CD14-positive monocyte (primary cell): ENCODE measurements at regions not wholly inside any gene's neighbourhood (a gene's known extent, or its start where the extent isn't known, plus 50 kb on each side); places are given as distances from the start of the nearest gene placed in this dataset.
A peak's percentile ranks its signal among the peaks of the same experiment; 100 is the strongest.

ENCODE experiments used
- DNase-seq, 3 donors: peaks; one replicate each; pipeline ENCODE4 v3.0.0-alpha.2; 2011 to 2022
- H2AFZ ChIP-seq: 2 replicates; pipeline ENCODE4 v1.6.0; 2012; ENCODE audit warnings: mild to moderate bottlenecking, low read depth, low read length, inconsistent platforms; ENCODE audit not compliant: insufficient read depth, poor library complexity, severe bottlenecking
- H3K27ac ChIP-seq, 2 donors: 1 replicate in 1 of 2; 2 replicates in 1 of 2; pipeline ENCODE4 v1.5.1; 2012 to 2013; ENCODE audit warnings: low read length in 2 of 2, control low read depth in 1 of 2, inconsistent platforms in 1 of 2, low read depth in 1 of 2, mild to moderate bottlenecking in 1 of 2
- H3K27me3 ChIP-seq, 2 donors: one replicate each; pipeline versions ENCODE4 v1.6.0 to v1.6.1; 2011 to 2013; ENCODE audit warnings: low read length in 2 of 2; ENCODE audit not compliant: control insufficient read depth in 2 of 2, insufficient read depth in 2 of 2
- H3K36me3 ChIP-seq, 2 donors: replicated peaks in 1 of 2; 1 replicate in 1 of 2; 2 replicates in 1 of 2; pipeline versions ENCODE4 v1.5.1 to v1.6.1; 2012 to 2013; ENCODE audit warnings: low read length in 2 of 2, control low read depth in 1 of 2, inconsistent platforms in 1 of 2, mild to moderate bottlenecking in 1 of 2; ENCODE audit not compliant: insufficient read depth in 2 of 2, control insufficient read depth in 1 of 2
- H3K4me1 ChIP-seq, 2 donors: 1 replicate in 1 of 2; 2 replicates in 1 of 2; pipeline versions ENCODE4 v1.5.1 to v1.6.1; 2012 to 2013; ENCODE audit warnings: low read length in 2 of 2, control low read depth in 1 of 2, inconsistent platforms in 1 of 2, mild to moderate bottlenecking in 1 of 2, moderate library complexity in 1 of 2; ENCODE audit not compliant: insufficient read depth in 2 of 2, control insufficient read depth in 1 of 2
- H3K4me2 ChIP-seq: replicated peaks from 2 replicates; pipeline ENCODE3; 2012; ENCODE audit warnings: low read length, moderate library complexity, mild to moderate bottlenecking; ENCODE audit not compliant: poor library complexity, severe bottlenecking; ENCODE audit errors: extremely low read depth
- H3K4me3 ChIP-seq, 3 experiments: fragments of 200-600 bp in 1 of 3; sonication (generic) in 1 of 3; replicated peaks in 1 of 3; 1 replicate in 2 of 3; 2 replicates in 1 of 3; pipeline ENCODE4 v1.5.1; 2011 to 2013; ENCODE audit warnings: low read length in 3 of 3, mild to moderate bottlenecking in 3 of 3, control low read depth in 2 of 3, low read depth in 2 of 3, inconsistent platforms in 1 of 3, moderate library complexity in 1 of 3
- H3K79me2 ChIP-seq: 2 replicates; pipeline ENCODE4 v1.6.0; 2012; ENCODE audit warnings: mild to moderate bottlenecking, control low read depth, inconsistent platforms, low read length, moderate library complexity; ENCODE audit not compliant: insufficient read depth
- H3K9ac ChIP-seq: 2 replicates; pipeline ENCODE4 v1.6.0; 2017; ENCODE audit warnings: low read length, mild to moderate bottlenecking; ENCODE audit not compliant: insufficient read depth, poor library complexity, severe bottlenecking
- H3K9me3 ChIP-seq, 2 donors: replicated peaks in 1 of 2; 1 replicate in 1 of 2; 2 replicates in 1 of 2; pipeline versions ENCODE4 v1.5.1 to v1.6.1; 2012 to 2013; ENCODE audit warnings: low read length in 2 of 2, control low read depth in 1 of 2; ENCODE audit not compliant: control insufficient read depth in 1 of 2, insufficient read depth in 1 of 2
- H4K20me1 ChIP-seq: 2 replicates; pipeline ENCODE4 v1.6.0; 2012; ENCODE audit warnings: mild to moderate bottlenecking, low read length, control low read depth, moderate library complexity; ENCODE audit not compliant: insufficient read depth
- H3K27ac Mint-ChIP-seq, 7 donors: one replicate each; pipeline ENCODE4 v1.8.0; 2020; ENCODE audit warnings: mild to moderate bottlenecking in 7 of 7, mixed read lengths in 7 of 7, moderate library complexity in 6 of 7, inconsistent platforms in 2 of 7
- H3K27me3 Mint-ChIP-seq, 3 donors: one replicate each; pipeline ENCODE4 v1.8.0; 2021 to 2022; ENCODE audit warnings: low read depth in 3 of 3, mild to moderate bottlenecking in 3 of 3, mixed read lengths in 3 of 3, moderate library complexity in 3 of 3, inconsistent platforms in 1 of 3
- H3K36me3 Mint-ChIP-seq, 2 donors: one replicate each; pipeline ENCODE4 v1.8.0; 2020; ENCODE audit warnings: mixed read lengths in 2 of 2, inconsistent platforms in 1 of 2, mild to moderate bottlenecking in 1 of 2
- H3K4me1 Mint-ChIP-seq: one replicate; pipeline ENCODE4 v1.8.0; 2020; ENCODE audit warnings: mild to moderate bottlenecking, mixed read lengths
- H3K4me3 Mint-ChIP-seq, 2 donors: one replicate each; pipeline ENCODE4 v1.8.0; 2020; ENCODE audit warnings: mild to moderate bottlenecking in 2 of 2, mixed read lengths in 2 of 2, moderate library complexity in 1 of 2
- H3K9me3 Mint-ChIP-seq, 7 donors: one replicate each; pipeline ENCODE4 v1.8.0; 2020 to 2022; ENCODE audit warnings: mixed read lengths in 7 of 7, mild to moderate bottlenecking in 6 of 7, moderate library complexity in 6 of 7, inconsistent platforms in 2 of 7
- CTCF ChIP-seq: fragments of 200-600 bp; IDR thresholded peaks from one replicate; pipeline ENCODE4 v1.8.0; 2022; ENCODE audit warnings: antibody characterized with exemption, mild to moderate bottlenecking
- WGBS: methylation state at CpG from one replicate; pipeline ENCODE4 v1.1.5; 2013; ENCODE audit warnings: missing lambda C conversion rate; ENCODE audit not compliant: insufficient coverage; 5-methylcytosine and 5-hydroxymethylcytosine counted together
- intact Hi-C, 2 donors: fragments of 100-400 bp; cut with micrococcal nuclease; formaldehyde crosslinking; loops; one replicate each; pipeline versions ENCODE4 v1.15.0 to v1.15.1; 2023

GRCh38 chr19:30215248-30215647, 156.9 kb upstream of the ZNF536 start:
- no peaks in the 10 kb centered on the region for H4K20me1 ChIP-seq
- WGBS = no CpG with 5 or more reads among the region's 3 CpGs
- TF ChIP-seq CTCF = no peak
- no peak overlapping the region for H3K4me2 ChIP-seq
- DNase-seq = no peak
- no peak overlapping the region for H3K27ac ChIP-seq
- H2AFZ ChIP-seq = no peak overlapping the region
- peaks cover 7 to 34% (median 7%) of the 10 kb centered on the region in 3 donors for H3K27me3 Mint-ChIP-seq
- no peaks in the 10 kb centered on the region for H3K9me3 Mint-ChIP-seq
- H3K27ac Mint-ChIP-seq = no peak overlapping the region
- no peak overlapping the region for H3K4me3 ChIP-seq
- peaks cover 4% of the 10 kb centered on the region for H3K4me1 Mint-ChIP-seq
- peaks cover 0 to 4% of the 10 kb centered on the region in 2 donors for H3K27me3 ChIP-seq
- no peaks in the 10 kb centered on the region for H3K36me3 Mint-ChIP-seq
- H3K79me2 ChIP-seq = no peaks in the 10 kb centered on the region
- no peaks in the 10 kb centered on the region for H3K36me3 ChIP-seq
- no peaks in the 10 kb centered on the region for H3K4me1 ChIP-seq
- no peaks in the 10 kb centered on the region for H3K9me3 ChIP-seq
- H3K9ac ChIP-seq = no peak overlapping the region
- H3K4me3 Mint-ChIP-seq = no peak overlapping the region
- intact Hi-C loops = no loop called here

GRCh38 chr19:30216453-30216852, 155.7 kb upstream of the ZNF536 start:
- Histone ChIP-seq H4K20me1 (no peaks in the 10 kb centered on the region), H3K27me3 (peaks cover 5 to 6% of the 10 kb centered on the region in 2 donors), H3K4me3 (no peak overlapping the region), H3K4me1 (no peaks in the 10 kb centered on the region), H2AFZ (no peak overlapping the region), H3K36me3 (no peaks in the 10 kb centered on the region), H3K9ac (no peak overlapping the region), H3K27ac (no peak overlapping the region), H3K9me3 (no peaks in the 10 kb centered on the region), H3K79me2 (no peaks in the 10 kb centered on the region), H3K4me2 (no peak overlapping the region)
- H3K36me3 Mint-ChIP-seq = no peaks in the 10 kb centered on the region
- no peak for DNase-seq
- peaks cover 4% of the 10 kb centered on the region for H3K4me1 Mint-ChIP-seq
- no peak overlapping the region for H3K27ac Mint-ChIP-seq
- no CpG with 5 or more reads among the region's 4 CpGs for WGBS
- H3K9me3 Mint-ChIP-seq = no peaks in the 10 kb centered on the region
- intact Hi-C loops = no loop called here
- peaks cover 9 to 36% (median 11%) of the 10 kb centered on the region in 3 donors for H3K27me3 Mint-ChIP-seq
- H3K4me3 Mint-ChIP-seq = peak overlapping the region in 1 of 2 donors; percentile 11
- no peak for TF ChIP-seq CTCF
